DMS153 treated with DMSO at 0.1 percent for 48 hours (cell line): ENCODE measurements at regions not wholly inside any gene's neighbourhood (a gene's known extent, or its start where the extent isn't known, plus 50 kb on each side); places are given as distances from the start of the nearest gene placed in this dataset.
"Not testable (repeated sequence)": the region's sequence is repeated elsewhere in the genome, so short reads cannot be mapped to it uniquely, and the experiment has no call there.

ENCODE experiments used
- DNase-seq: peaks from one replicate; lab custom pipeline; 2025; ENCODE audit not compliant: unreplicated experiment; lab: John Stamatoyannopoulos, UW

GRCh38 chr1:58966917-58967740, 183.3 kb upstream of the JUN start:
- no peak for DNase-seq

- DNase-seq: no peak
Observed at GRCh38 chr1:58968360-58968952, 184.6 kb upstream of the JUN start.

GRCh38 chr1:58969176-58969575, 185.3 kb upstream of the JUN start:
- DNase-seq: not testable (repeated sequence)

GRCh38 chr1:58971629-58972140, 187.8 kb upstream of the JUN start:
- no peak for DNase-seq

GRCh38 chr1:58975888-58976287, 192.0 kb upstream of the JUN start:
- DNase-seq: no peak

- no peak for DNase-seq
Observed at GRCh38 chr1:58976294-58976693, 192.4 kb upstream of the JUN start.

- DNase-seq: no peak
Observed at GRCh38 chr1:58977598-58977997, 193.8 kb upstream of the JUN start.

GRCh38 chr1:58978096-58978495, 194.2 kb upstream of the JUN start:
- DNase-seq: no peak

GRCh38 chr1:58979086-58979485, 195.2 kb upstream of the JUN start:
- DNase-seq: no peak

GRCh38 chr1:58979677-58980076, 195.8 kb upstream of the JUN start:
- DNase-seq: no peak

- DNase-seq: no peak
Observed at GRCh38 chr1:58981392-58981791, 197.5 kb upstream of the JUN start.

GRCh38 chr1:58982259-58982998, 198.6 kb upstream of the JUN start:
- no peak for DNase-seq

GRCh38 chr1:58983162-58983561, 199.3 kb upstream of the JUN start:
- no peak for DNase-seq

- no peak for DNase-seq
Observed at GRCh38 chr1:58983633-58984245, 199.9 kb upstream of the JUN start.

GRCh38 chr1:58986996-58987767, 203.3 kb upstream of the JUN start:
- no peak for DNase-seq

- no peak for DNase-seq
Observed at GRCh38 chr1:58988752-58989151, 204.9 kb upstream of the JUN start.

- DNase-seq: no peak
Observed at GRCh38 chr1:58989845-58990244, 206.0 kb upstream of the JUN start.

GRCh38 chr1:58991305-58991704, 207.5 kb upstream of the JUN start:
- DNase-seq: no peak

- DNase-seq: no peak
Observed at GRCh38 chr1:58992643-58993042, 208.8 kb upstream of the JUN start.

- DNase-seq: no peak
Observed at GRCh38 chr1:58993403-58993802, 209.6 kb upstream of the JUN start.

- no peak for DNase-seq
Observed at GRCh38 chr1:58994664-58995063, 210.8 kb upstream of the JUN start.
